ENCODE measurements at regions not wholly inside any gene's neighbourhood (a gene's known extent, or its start where the extent isn't known, plus 50 kb on each side); places are given as distances from the start of the nearest gene placed in this dataset.

DNA sequence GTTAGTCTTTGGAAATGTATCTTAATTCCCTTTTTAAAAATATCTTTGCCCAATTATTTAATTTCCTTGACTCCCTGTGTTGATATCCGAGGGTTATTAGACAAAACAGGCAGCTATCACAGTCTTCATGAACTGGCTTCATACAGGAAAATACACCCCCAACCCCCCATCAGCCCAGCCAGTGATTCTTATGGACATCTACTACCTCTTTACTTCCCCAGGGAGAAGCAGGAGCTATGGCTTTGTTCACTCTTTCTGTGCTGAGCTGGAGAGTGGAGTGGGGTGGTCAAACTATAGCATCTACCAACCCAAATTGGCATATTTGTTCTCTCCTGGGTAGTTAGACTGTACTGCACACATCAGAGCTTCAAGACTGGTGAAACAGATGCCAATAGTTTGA is 134.4 kb upstream of the SLC38A2 start:
- TF ChIP-seq, protein P1, sequence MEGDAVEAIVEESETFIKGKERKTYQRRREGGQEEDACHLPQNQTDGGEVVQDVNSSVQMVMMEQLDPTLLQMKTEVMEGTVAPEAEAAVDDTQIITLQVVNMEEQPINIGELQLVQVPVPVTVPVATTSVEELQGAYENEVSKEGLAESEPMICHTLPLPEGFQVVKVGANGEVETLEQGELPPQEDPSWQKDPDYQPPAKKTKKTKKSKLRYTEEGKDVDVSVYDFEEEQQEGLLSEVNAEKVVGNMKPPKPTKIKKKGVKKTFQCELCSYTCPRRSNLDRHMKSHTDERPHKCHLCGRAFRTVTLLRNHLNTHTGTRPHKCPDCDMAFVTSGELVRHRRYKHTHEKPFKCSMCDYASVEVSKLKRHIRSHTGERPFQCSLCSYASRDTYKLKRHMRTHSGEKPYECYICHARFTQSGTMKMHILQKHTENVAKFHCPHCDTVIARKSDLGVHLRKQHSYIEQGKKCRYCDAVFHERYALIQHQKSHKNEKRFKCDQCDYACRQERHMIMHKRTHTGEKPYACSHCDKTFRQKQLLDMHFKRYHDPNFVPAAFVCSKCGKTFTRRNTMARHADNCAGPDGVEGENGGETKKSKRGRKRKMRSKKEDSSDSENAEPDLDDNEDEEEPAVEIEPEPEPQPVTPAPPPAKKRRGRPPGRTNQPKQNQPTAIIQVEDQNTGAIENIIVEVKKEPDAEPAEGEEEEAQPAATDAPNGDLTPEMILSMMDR (IDR thresholded peaks at IDR 0.05) = no peak
- TF ChIP-seq POLR2AphosphoS5 (IDR thresholded peaks at IDR 0.05; ENCODE audit: low read depth, low read length) = no peak
